ENCODE measurements at regions not wholly inside any gene's neighbourhood (a gene's known extent, or its start where the extent isn't known, plus 50 kb on each side); places are given as distances from the start of the nearest gene placed in this dataset.

DNA sequence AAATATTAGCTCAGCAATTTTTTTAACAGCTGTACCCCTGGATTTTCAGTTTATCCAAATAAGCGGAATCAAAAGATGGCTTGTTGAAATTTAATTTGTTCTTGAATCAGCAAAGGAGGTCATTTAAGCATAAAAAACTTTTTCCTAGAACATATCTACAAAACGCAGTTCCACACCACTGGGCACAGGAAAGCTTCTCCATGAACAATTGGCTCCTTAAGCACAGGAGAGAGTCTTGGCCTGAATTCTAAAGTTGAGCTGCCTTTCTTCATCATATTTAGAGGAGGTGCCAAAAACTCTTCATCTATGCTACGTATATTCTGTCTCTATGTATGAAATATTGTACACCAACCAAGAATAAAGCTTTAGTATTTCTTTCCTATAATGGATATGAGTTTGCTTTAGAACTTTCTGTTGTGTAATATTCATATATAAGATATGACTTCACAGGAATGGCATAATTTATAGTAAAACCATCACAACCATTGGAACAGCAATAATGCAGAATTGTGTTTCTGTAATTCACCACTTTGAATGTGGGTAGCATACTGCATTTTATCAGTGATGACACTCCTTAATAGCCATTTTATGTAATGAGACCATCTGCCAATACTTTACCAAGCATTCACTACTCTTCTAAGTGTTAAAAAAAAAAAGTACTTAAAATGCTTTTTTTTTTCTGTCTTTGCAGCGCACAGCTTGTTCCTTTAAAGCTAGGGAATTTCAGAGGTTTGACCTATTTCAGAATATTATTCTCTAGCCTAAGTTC lies 263.7 kb downstream of the SLITRK6 start:
- no peak for DNase-seq

GRCh38 chr13:85533911-85534310 lies 265.3 kb downstream of the SLITRK6 start:
- no peak for DNase-seq

DNA sequence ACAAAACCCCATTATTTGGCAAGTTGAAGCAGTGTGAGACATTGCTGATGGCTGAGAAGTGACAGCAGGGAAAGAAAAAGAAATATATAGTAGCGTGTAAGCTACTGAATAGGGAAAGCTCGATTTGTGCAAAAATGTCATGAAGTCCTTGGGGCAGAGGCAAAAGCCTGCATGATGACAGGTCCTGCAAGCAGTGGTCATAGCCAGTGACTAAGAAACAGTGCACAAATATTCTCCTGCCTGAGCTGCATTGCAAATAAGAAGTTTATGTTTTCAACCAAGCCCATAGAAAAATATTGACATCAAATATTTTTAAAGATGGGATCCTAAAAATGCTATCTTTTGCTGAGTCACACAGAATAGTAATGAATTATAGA lies 270.0 kb downstream of the SLITRK6 start:
- no peak for DNase-seq

GRCh38 chr13:85528491-85529217 lies 270.6 kb downstream of the SLITRK6 start:
- no peak for DNase-seq

DNA sequence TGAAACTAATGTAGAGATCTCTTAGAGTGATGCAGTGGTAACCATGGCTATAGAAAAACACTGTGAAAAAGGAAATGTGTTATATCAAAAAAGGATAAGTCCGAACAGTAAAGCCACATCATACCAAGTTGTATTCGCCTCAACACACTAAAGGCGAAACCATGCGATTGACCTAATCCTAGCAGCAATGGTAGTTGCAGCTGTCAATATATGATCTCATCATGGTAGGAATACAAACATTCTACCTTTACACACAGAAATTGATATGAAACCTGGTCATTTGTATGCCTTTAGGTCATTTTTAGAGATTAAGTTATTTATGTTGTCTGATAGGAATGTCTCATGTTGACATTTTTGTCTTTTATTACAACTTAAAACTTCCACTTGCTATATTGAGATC lies 271.9 kb downstream of the SLITRK6 start:
- DNase-seq, result no peak

GRCh38 chr13:85525411-85525810 lies 273.8 kb downstream of the SLITRK6 start:
- no peak for DNase-seq

GRCh38 chr13:85521657-85522056 lies 277.6 kb downstream of the SLITRK6 start:
- DNase-seq, result no peak

DNA sequence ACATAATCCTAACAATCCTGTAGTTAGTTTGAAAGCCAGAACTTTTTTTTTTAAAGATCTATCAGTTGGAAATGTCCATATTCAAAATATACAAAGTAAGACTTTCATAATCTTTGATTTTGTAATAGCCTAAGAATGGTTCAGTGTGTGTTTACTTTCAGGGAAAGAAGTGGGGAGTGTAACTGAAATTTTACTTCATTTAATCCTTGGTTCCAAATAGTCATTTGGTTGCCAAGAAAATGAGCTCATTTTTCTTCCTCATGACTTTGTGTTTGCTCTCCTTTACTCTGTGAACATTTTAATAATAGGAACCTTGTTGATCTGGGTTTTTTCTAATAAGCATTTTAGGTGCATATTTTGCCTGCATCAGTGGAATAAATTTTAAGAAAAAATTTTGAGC lies 278.8 kb downstream of the SLITRK6 start:
- no peak for DNase-seq

DNA sequence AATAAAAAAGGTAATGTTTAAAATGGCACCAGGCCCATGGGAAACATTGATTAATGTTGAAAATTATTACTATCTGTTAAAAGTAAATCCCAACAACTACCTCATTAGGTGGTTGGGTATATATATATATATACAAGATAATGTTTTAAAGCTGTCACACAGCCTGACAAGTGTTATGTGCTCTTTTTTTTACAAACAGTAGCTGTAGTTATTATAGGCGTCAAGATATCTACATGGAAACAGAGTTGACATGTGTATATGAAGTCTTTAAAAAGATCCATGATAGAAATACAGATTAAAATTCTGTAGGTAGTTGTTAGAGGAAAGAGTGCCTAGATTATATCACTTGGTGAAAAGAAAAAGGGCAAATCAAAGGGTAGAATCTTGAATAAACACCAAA lies 279.9 kb downstream of the SLITRK6 start:
- no peak for DNase-seq

GRCh38 chr13:85512421-85512820 lies 286.8 kb downstream of the SLITRK6 start:
- DNase-seq, result no peak

DNA sequence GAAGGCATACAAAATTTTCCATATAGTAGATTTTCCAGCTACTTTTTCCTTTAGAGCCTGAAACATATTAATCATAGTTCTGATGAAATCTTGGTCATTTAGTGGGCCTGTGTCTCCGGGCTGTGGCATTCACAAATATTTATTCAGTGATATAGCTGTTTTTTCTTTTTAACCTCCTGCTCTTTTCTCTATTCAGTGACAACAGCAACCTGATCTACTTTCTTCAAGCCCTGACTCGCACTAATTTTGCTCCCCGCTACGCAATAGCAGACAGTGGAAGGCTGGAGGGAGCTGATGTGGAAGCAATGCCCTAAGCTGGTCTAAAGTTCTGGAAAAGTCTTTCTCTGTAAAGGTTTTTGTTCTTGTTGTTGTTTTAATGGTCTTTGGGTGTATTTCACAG lies 289.7 kb downstream of the SLITRK6 start:
- DNase-seq, result no peak

DNA sequence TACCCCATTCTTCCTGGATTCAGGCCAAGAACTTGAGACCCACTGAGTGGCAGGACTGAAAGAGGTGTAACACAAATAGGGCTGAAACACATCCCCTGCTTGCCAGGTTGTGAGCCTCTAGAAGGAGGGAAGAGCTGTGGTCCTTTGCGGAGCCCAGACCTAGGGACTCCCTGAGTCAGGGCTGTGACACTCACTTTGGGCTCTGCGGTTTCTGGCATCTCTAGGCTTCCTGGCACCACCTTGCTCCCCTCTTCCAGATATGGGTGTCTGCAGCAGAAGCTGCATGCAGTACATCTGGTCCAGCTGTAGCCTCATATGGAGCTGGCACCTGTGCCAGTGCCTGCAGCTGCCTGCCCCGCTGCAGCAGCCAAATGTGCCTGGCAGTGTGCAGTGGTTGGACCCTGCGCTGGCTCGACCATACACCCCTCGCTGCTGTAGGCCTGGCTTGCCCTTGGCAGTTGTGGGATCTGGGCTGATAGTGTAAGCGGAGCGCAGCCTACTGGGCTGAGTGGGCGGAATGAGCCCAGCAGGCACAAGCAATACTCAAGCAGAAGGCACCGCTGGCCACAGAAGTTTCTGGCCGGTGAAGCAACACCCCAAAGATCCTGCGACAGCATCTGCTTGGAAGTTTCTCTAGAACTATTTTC lies 290.4 kb downstream of the SLITRK6 start:
- no peak for DNase-seq

- DNase-seq, result no peak
Measured at GRCh38 chr13:85503797-85504196, 295.4 kb downstream of the SLITRK6 start.

DNA sequence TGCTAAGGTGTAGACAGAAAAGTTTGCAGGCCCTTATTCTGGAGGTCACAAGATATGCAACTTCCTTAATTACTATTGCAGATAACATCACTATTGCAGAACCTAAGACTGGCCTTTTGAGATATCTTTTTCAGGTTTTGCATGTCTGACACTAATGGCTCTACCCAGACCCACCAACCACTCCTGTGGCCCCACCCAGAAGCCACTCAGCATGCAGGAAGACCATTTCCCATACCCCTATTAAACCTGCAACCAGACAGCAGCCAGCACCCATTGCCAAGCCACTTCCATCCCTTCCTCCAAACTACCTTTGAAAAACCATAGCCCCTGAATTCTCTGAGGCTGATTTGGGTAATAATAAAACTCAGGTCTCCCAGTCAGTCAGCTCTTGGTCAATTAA lies 297.6 kb downstream of the SLITRK6 start:
- DNase-seq, result no peak

GRCh38 chr13:85500696-85501256 lies 298.4 kb downstream of the SLITRK6 start:
- DNase-seq, result no peak

- no peak for DNase-seq
Measured at GRCh38 chr13:85498774-85499173, 300.4 kb downstream of the SLITRK6 start.

DNA sequence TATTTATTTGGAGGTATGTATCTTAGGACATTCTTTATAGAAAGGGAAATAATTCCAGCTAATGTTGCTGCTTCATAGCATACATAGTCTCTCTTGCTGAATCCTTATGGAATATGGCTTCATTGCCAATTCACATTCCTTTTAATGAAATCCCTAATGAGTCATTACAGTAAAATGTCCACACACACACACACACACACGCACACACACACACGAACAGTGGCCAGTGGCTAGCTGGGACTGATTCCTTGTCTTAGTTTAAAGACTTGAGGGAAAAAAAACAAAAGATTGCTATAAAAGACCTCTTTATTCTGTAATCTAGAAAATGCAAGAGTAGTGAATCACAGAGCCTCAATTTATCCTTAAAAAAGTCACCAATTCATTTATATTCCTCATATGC lies 301.6 kb downstream of the SLITRK6 start:
- no peak for DNase-seq

DNA sequence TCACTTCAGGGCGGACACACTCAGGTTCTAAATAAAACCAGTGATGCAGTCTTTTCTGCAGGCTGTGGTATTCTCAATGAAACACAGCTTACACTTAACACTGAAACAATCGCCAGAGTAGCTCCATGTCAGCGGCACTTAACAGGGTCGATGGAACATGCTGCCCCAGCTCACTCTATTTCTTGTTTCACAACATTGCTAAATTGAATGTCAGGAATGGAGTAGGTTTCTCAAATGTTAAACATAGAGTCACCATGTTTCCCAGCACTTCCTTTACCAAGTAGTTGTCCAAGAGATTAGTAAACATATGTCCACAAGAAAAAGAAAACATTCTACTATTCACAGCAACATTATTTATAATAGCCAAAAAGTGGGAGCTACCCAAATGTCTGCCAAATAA lies 306.9 kb downstream of the SLITRK6 start:
- no peak for DNase-seq

DNA sequence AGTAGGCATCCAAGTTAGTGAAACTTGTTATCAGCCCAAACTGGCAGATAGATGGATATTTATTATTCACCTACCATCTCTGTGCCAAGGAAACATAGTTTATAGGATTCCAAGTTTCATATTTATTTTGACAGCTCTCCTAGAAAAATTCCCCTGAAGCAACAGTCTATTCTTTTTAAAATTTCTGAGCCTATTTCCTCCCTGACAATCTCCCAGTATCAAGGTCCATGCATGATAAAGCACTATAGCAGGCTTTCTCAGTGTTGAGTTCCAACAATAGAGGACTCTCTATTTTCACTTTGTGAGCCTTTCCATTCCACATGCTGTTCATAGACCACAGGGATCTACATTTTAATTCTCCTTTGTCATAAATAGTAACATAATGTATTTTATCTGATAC lies 312.6 kb downstream of the SLITRK6 start:
- no peak for DNase-seq

DNA sequence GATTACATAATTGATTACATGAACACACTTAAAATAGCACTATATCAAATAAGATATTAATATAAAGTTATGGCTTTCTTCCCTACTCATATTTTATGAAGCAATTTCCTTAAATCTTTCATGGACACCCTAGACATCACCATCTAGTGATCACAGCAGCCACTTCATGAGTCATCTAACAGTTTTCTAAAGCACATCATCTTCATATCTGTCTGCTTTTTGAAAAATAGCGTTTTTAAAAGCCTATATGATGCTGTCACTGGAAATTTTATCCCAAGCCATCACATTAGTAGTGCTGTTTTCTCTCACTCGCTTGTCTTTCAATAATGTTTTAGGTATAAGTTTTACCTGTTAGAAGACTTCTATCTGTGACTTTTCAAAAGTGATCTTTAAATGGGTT lies 326.1 kb downstream of the SLITRK6 start:
- DNase-seq, result no peak

DNA sequence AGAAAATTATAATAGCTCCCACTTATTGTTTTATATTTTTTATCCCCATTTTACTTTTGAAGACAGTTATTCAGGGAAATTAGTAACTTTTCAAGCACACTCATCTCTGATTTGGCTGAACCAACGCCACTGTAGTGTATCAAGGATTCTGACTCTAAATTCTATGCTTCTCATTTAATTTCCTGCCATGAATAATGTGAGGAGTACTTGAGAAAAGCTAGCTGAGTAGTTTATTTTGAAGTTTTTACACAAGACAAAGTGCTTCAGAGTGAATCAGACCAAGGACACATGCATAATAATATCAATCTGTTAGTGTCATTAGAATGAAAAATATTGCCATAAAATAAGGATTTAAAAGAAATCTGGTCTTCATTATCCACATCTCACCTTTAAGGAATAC lies 329.9 kb downstream of the SLITRK6 start:
- DNase-seq, result no peak

DNA sequence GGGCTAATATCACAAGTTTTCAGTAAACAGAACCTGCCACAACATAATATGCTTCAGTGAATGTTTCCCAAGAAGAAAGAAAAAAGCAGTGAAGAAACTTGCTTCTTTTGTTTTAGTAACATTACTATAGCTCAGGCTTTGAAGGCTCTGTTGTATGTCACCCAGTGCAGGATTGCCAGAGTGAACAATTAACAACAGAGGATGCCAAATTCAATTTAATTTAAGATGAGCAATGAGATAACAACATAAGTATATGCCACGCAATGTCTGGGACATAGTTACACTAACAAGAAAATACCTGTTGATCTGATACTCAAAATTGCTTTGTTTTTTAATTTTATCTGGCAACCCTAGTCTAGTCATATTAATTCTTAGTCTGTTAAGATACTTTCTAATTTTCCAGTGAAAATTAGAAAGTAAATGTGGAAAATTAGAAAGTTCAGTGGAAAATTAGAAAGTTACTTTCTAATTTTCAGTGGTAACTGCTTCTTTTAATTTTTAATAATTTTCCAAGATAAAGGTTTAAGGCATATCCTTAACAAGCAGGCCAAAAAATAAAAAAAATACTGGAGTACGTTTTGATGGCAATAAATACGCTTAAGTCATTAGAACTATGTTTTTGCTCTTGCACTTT lies 336.3 kb downstream of the SLITRK6 start:
- no peak for DNase-seq

DNA sequence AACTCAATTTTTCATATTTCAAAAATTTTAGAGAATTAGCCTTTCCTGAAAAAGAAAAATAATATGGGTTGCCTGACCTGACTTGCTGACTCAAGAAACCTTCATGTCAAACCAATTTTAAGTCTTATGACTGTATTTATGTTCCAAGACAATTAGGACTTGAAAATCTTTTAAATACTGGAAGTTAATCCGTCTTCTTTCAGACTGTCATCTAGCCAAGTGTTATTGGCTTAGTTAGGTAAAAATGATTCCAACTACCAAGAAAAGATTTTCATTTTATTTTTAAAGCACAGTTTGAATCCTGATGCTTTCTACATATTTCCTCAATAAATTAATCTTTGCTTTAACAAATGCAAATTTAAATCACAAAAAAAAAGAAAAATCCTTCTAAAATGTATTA lies 337.6 kb downstream of the SLITRK6 start:
- DNase-seq, result no peak

Data from activated CD4-positive, alpha-beta T cell treated with anti-CD3 and anti-CD28 coated beads, Interleukin-2, amount 50 U/mL, for 1 hour (primary cell).